Large intestine (tissue), 3 donors: ENCODE measurements at regions not wholly inside any gene's neighbourhood (a gene's known extent, or its start where the extent isn't known, plus 50 kb on each side); places are given as distances from the start of the nearest gene placed in this dataset.

Source experiments
- DNase-seq, 2 donors: peaks; one replicate each; pipeline versions ENCODE4 v3.0.0 to v3.0.0-alpha.2; 2013
- H3K27ac ChIP-seq: one replicate; pipeline ENCODE4 v1.5.1; 2013; ENCODE audit warnings: low read length
- H3K27me3 ChIP-seq: 2 replicates; pipeline ENCODE4 v1.6.1; 2013; ENCODE audit warnings: low read length; ENCODE audit not compliant: control insufficient read depth, insufficient read depth
- H3K36me3 ChIP-seq: 2 replicates; pipeline ENCODE4 v1.6.1; 2013; ENCODE audit warnings: low read length; ENCODE audit not compliant: control insufficient read depth, insufficient read depth
- H3K4me1 ChIP-seq: one replicate; pipeline ENCODE4 v1.6.1; 2013; ENCODE audit warnings: low read length; ENCODE audit not compliant: control insufficient read depth, insufficient read depth
- H3K4me3 ChIP-seq: one replicate; pipeline ENCODE4 v1.5.1; 2013; ENCODE audit warnings: low read length
- H3K9me3 ChIP-seq: one replicate; pipeline ENCODE4 v1.6.1; 2013; ENCODE audit warnings: mild to moderate bottlenecking, low read depth, low read length, moderate library complexity; ENCODE audit not compliant: control insufficient read depth
- WGBS: methylation state at CpG from one replicate; pipeline ENCODE4 v1.1.5; 2013; ENCODE audit warnings: low lambda C conversion rate; ENCODE audit not compliant: insufficient coverage; 5-methylcytosine and 5-hydroxymethylcytosine counted together

- Histone ChIP-seq H3K9me3 (no peaks in the 10 kb centered on the region), H3K36me3 (no peaks in the 10 kb centered on the region), H3K27ac (no peak overlapping the region), H3K4me1 (no peaks in the 10 kb centered on the region), H3K27me3 (peaks cover 5% of the 10 kb centered on the region), H3K4me3 (no peak overlapping the region)
- no peak for DNase-seq
- WGBS, result no CpG with 5 or more reads among the region's 9 CpGs
Observed at GRCh38 chr2:136441979-136442714, 323.2 kb upstream of the THSD7B start.

DNA sequence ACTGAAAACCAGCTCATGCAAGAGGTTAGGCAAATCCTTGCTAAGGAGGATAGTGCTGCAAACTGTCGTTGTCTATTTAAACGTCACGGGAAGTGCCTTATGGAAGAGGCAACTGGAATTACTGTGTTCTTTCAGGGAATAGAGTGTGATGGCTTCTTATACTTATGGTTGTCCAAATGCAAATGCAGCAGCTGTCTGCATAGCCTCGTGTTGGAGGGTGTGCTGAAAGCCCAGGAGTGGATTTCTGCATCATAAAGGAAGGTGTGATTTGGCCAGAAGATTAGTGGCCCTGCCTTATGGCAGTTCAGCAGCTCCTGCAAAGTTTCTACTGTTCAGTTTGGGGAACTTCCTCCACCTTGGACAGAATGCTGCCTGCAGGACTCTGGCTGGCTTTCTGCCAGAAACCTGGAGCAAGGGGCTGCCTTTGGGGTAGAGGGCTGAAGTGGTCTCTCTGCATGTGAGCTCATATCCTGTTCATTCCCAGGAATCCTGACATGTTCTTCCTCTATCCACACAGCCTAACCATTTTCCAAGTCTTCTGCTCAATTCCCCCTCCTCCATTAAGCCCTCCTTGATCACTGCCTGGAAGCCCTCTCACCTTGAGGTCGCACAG, 321.2 kb upstream of the CXCR4 start:
- H3K27me3 ChIP-seq, result peaks cover 5% of the 10 kb centered on the region
- no peak for DNase-seq
- 93% methylated on average over 3 of the region's 5 CpGs for WGBS
- no peaks in the 10 kb centered on the region for H3K9me3 ChIP-seq
- peaks cover 3% of the 10 kb centered on the region for H3K4me1 ChIP-seq
- H3K36me3 ChIP-seq, result no peaks in the 10 kb centered on the region
- no peak overlapping the region for H3K27ac ChIP-seq
- H3K4me3 ChIP-seq, result no peak overlapping the region

GRCh38 chr2:136437461-136437860, 319.5 kb upstream of the CXCR4 start:
- no peaks in the 10 kb centered on the region for H3K36me3 ChIP-seq
- peaks cover 3% of the 10 kb centered on the region for H3K4me1 ChIP-seq
- no peak overlapping the region for H3K27ac ChIP-seq
- no CpG with 5 or more reads among the region's 5 CpGs for WGBS
- peaks cover 3% of the 10 kb centered on the region for H3K27me3 ChIP-seq
- H3K4me3 ChIP-seq, result no peak overlapping the region
- DNase-seq, result no peak
- H3K9me3 ChIP-seq, result no peaks in the 10 kb centered on the region

DNA sequence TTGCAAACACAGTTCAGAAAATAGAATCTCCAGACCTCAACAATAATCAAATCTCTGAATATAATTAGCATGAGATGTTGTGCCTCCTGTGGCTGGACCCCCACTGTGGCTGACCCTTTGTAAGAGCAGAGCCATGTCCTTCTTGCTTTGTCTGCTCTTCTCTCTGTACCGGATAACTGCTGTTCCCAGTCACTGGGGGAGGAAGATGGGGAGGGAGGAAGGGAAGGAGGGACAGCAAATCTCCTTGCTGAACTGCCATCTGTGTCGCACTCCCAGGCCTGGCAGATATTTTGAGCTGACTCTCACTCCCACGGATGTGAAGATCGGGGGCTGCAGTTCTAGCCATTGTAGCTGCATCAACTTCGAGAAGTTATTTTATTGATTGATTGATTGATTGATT, 319.0 kb upstream of the CXCR4 start:
- H3K9me3 ChIP-seq, result no peaks in the 10 kb centered on the region
- no peak overlapping the region for H3K27ac ChIP-seq
- no peak overlapping the region for H3K4me3 ChIP-seq
- peaks cover 3% of the 10 kb centered on the region for H3K27me3 ChIP-seq
- no CpG with 5 or more reads among the region's 5 CpGs for WGBS
- no peak for DNase-seq
- no peaks in the 10 kb centered on the region for H3K36me3 ChIP-seq
- H3K4me1 ChIP-seq, result peaks cover 3% of the 10 kb centered on the region

GRCh38 chr2:136434251-136434715, 316.3 kb upstream of the CXCR4 start:
- Histone ChIP-seq H3K27ac (peak overlapping the region; percentile 47), H3K4me3 (no peak overlapping the region), H3K9me3 (no peaks in the 10 kb centered on the region), H3K36me3 (no peaks in the 10 kb centered on the region), H3K27me3 (no peaks in the 10 kb centered on the region), H3K4me1 (peaks cover 3% of the 10 kb centered on the region)
- peak; percentile 87 to 90 for DNase-seq
- WGBS, result 60% methylated on average over 1 of the region's 5 CpGs

- H3K27ac ChIP-seq, result no peak overlapping the region
- no peak for DNase-seq
- H3K27me3 ChIP-seq, result no peaks in the 10 kb centered on the region
- peaks cover 3% of the 10 kb centered on the region for H3K4me1 ChIP-seq
- WGBS, result no CpG with 5 or more reads among the region's 3 CpGs
- H3K36me3 ChIP-seq, result no peaks in the 10 kb centered on the region
- H3K4me3 ChIP-seq, result no peak overlapping the region
- no peaks in the 10 kb centered on the region for H3K9me3 ChIP-seq
Observed at GRCh38 chr2:136433261-136433660, 315.3 kb upstream of the CXCR4 start.

- no CpG with 5 or more reads among the region's 7 CpGs for WGBS
- Histone ChIP-seq H3K36me3 (no peaks in the 10 kb centered on the region), H3K27me3 (peaks cover 26% of the 10 kb centered on the region), H3K4me1 (peaks cover 1% of the 10 kb centered on the region), H3K27ac (no peak overlapping the region), H3K9me3 (no peaks in the 10 kb centered on the region), H3K4me3 (no peak overlapping the region)
- DNase-seq, result no peak
Observed at GRCh38 chr2:136424112-136424511, 306.2 kb upstream of the CXCR4 start.

DNA sequence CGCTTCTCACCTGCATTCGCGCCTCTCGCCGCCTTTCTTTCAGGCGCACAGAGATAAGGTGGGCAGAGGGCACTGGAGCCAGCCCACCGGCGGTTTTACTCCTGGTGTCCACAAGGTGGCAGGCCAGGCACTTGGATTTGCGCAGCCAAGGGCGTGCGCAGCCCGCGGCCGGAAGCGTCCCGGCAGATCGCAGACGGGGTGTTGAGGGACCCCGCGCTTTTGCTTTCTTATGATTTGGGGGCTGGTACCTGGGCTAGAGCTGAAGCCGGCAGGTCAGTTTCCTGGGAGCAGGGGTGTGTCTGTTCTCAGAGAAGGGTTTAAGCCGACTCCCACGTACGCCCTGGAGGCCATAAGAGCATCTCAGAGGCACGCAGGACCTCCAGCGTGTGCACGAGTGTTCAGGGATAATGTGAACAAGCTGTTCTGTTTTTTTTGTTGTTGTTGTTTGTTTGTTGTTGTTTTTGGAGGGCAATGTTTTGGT, 305.6 kb upstream of the CXCR4 start:
- Histone ChIP-seq H3K36me3 (no peaks in the 10 kb centered on the region), H3K4me1 (peaks cover 7% of the 10 kb centered on the region), H3K27me3 (peaks cover 26% of the 10 kb centered on the region), H3K9me3 (no peaks in the 10 kb centered on the region), H3K4me3 (peak overlapping the region; percentile 36), H3K27ac (no peak overlapping the region)
- no CpG with 5 or more reads among the region's 27 CpGs for WGBS
- peak; percentile 61 to 80 for DNase-seq

- Histone ChIP-seq H3K27ac (no peak overlapping the region), H3K4me3 (no peak overlapping the region), H3K4me1 (peaks cover 7% of the 10 kb centered on the region), H3K9me3 (no peaks in the 10 kb centered on the region), H3K36me3 (no peaks in the 10 kb centered on the region), H3K27me3 (peaks cover 26% of the 10 kb centered on the region)
- WGBS, result 100% methylated on average over 1 of the region's 2 CpGs
- no peak for DNase-seq
Observed at GRCh38 chr2:136422512-136422911, 304.6 kb upstream of the CXCR4 start.

GRCh38 chr2:136420346-136420745, 302.4 kb upstream of the CXCR4 start:
- H3K4me3 ChIP-seq, result no peak overlapping the region
- H3K4me1 ChIP-seq, result peaks cover 7% of the 10 kb centered on the region
- H3K27me3 ChIP-seq, result peaks cover 15% of the 10 kb centered on the region
- no peaks in the 10 kb centered on the region for H3K9me3 ChIP-seq
- H3K27ac ChIP-seq, result no peak overlapping the region
- H3K36me3 ChIP-seq, result no peaks in the 10 kb centered on the region
- WGBS, result 100% methylated on average over 1 of the region's 6 CpGs
- no peak for DNase-seq
